RPMI7951 (cell line): ENCODE measurements at regions not wholly inside any gene's neighbourhood (a gene's known extent, or its start where the extent isn't known, plus 50 kb on each side); places are given as distances from the start of the nearest gene placed in this dataset.
A peak's percentile ranks its signal among the peaks of the same experiment; 100 is the strongest.

Experiments
- DNase-seq: peaks from one replicate; pipeline ENCODE4 v3.0.0-alpha.2; 2012; ENCODE audit warnings: low read depth

DNA sequence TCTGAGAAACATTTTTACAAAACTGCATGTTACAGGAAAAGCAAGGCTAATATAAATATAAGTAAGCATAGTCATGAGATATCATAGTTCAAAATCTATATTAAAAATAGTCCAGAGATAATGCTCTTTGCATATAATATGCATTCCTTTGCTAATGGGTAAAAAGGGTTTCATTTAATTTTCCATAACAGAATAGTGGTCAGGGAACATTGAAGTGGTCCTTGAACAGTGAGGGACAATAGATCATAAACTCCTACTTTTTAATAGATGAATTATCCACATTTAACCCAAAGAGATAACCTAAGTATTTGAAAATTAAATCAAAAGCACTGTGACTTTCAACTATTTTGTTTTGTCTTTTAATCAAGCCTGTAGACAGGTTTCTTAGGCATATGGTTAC lies 243.1 kb upstream of the ADGRB3 start:
- no peak for DNase-seq

DNA sequence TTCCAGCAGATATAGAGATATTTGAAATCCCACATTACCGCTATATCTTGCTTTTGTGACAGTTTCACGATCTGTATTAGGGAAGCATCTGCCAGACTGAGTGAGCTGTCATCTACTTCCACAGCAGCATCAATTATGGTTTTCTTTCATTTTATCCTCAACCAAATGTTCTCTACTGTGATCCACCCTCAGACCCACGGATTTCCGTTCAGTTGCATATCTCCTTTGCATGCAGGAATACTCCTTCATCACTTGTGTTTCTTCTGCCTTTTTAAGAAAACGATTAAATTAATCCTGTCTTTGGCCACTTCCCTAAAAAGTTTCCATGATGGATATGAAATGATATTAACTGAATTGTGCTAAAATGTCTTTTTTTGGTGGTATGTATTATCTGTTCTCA lies 262.1 kb upstream of the ADGRB3 start:
- DNase-seq, result no peak

DNA sequence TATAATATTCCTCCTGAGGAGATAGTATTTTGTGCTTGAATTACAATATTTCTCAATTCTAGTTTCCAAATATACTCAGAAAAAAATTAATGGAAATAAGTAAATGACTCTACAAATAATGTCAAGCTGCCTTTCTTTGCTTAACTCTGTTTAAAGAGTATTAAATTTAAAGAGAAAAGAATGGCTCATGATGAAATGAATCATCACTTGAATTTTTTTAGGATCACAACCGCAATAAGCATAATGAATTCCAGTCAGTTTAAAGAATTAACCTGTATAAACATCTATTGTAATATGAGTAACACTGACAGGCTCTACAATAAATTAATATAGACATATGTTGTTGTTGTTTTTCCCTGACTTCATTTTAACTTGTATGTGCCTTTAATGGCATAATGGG lies 266.2 kb upstream of the ADGRB3 start:
- no peak for DNase-seq

DNA sequence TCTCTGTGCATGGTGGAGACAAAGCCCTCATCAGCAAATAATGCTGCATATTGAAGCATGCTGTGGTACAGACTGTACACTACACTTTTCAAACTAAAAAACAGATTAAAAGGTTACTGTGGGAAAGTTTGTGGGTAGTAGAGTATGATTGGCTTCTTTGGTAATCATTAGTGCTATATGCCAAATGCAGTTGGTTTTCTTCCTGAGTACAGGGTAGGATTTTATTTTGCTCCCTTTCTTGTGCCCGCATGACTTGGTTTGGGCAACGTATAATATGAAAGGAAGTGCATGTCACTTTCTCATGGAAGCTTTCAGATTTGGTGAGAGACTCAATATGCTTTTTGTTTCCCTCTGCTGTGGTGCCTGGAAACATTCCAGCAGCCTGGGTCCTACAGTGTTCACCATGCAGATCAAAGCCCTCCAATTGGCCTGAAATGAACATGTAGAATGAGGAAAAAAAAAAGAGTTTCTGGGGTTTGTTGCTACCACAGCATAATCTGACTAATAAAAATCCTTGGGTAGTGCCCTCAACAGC lies 270.7 kb upstream of the ADGRB3 start:
- DNase-seq, result no peak

DNA sequence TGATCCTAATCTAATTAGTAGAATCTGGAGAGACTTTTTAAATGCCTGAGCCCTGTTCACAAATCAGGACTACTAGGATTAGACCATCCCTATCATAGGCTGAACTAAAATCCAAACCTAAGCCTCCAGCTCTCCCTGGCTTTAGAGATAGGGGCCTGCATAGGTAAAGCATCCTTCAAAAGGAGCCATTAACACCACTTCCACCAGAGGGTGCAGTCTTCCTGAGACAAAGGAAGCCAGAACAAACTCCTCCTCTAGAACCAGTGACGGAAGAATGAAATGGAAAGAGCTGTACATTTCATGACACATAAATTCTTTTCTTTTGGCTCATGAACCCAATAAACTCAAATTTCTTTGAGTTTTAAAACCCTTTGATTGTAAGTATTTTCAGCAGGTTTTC lies 291.2 kb upstream of the ADGRB3 start:
- no peak for DNase-seq

DNA sequence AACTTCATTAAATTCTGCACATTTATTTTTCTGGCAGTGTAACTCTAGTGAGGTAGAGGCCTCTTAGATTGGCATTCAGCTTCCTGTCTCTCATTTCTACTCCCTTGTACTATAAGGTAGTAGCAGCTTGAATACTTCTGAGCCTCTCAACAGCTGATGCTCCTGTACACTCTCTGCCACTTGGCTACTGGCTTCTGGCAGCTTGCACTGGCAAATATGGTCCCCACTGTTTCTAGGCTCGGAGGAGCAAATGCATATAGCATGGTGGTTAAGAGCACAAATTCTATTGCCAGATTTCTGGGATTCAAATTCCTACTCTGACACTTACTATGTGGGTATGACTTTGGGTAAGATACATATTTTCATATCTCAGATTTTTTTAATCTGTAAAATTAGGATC lies 292.8 kb upstream of the ADGRB3 start:
- no peak for DNase-seq

DNA sequence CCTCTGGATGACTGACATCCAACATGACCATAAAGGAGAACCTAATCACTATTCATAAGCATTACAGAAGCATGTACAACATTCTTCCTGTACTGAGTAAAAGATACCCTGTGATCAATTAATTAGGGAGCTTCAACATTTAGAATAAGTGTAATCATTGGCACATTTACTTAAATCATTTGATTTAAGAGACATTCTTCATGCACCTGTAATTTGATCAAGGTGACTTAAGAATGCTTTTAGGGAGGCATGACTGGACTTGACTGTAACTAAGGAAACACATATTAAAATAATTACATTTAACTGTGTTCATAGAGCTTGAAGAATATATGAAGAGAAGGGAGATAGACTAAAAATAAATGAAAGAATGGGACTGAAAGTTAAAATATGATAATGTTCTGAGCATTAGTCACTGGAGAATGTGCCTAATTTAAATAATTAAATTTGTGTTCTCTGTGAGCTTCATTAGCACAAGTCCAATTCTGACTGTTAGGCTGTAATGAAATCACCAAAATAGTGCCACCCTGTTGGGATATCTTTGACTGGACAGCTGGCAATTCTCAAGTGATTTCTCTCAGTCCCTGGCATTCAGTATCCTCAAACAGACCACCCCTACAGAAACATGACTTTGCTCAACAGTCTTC lies 295.5 kb upstream of the ADGRB3 start:
- DNase-seq, result no peak

DNA sequence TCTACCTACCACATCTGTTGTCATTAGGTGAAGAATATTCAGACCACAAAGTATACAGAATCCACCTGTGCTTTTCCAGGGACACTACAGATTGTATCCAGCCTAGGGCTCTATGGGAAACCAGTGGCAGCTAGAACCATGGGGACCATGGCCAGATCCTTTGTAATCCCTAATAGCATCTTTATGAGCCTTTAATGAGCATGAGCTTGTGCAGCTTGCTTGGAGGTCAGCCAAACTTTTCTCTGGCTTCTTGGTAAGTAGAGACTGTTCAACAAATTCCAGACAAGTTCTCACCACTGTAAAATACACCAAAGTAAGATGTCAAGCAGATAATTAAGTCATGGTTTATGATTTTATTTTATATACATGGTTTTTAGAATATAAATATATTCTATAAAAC lies 301.6 kb upstream of the ADGRB3 start:
- no peak for DNase-seq

DNA sequence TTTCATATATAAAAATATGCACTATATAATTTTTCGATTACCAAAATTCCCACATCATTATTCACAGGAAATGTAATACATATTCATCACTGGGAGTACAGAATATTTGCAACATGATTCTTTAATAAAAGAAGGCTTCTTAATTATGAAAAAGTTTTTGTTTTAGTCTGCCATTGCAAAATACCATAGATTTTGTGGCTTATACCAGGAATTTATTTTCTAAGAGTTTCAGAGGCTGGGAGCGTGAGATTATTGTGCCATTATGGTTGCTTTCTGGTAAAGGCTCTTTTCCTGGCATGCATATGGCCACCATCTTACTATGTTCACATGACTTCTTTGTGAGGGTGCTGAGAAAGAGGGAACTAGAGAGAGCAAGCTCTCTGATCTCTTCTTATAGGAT lies 306.9 kb upstream of the ADGRB3 start:
- DNase-seq, result no peak

DNA sequence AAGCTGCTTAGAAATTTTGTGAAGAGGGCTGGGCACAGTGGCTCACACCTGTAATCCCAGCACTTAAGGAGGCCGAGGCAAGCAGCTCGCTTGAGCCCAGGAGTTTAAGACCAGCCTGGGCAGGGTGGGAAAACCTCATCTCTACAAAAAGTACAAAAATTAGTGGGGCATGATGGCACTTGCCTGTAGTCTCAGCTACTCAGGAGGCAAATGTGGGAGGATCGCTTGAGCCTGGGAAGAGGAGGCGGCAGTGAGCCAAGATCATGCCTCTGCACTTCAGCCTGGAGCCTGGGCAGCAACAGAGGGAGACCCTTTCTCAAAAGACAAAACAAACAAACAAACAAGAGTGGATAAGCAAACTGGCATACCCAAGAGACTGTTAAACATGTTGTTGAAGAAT lies 308.3 kb upstream of the ADGRB3 start:
- no peak for DNase-seq

DNA sequence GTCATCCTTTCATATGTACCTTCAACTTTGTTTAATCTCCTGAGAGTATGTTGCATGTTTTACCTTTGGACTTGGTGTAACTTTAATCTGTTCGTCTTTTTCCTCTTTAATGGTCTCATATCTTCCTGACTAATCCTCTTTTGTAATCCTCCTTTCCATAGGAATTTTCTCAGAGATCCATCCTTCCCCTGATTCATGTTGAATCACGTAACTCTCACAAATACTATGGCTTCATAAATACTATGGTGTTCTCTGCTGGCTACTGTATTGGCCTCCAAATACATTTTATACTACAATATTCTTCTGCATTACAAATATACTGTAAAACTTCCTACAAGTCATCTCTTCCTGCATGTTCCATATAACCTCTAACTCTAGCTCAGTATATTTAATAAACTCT lies 317.7 kb upstream of the ADGRB3 start:
- DNase-seq, result no peak

DNA sequence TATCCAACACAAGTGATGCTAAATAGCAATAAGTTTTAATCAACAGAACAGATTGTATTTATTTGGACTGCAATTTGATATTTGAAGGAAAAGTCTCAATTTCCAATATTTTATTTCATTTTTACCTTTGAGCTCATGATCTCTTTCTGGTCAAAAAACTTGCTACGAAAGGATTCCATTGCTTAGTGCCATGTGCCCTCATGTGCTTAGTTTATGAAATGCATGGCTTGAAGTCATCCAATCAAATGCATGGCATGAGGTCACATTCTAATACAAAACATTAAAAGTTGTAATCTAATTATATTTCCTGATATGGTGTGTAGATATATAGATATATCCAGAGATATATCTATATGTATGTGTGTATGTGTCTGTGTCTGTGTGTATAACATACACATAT lies 321.2 kb upstream of the ADGRB3 start:
- DNase-seq, result no peak

DNA sequence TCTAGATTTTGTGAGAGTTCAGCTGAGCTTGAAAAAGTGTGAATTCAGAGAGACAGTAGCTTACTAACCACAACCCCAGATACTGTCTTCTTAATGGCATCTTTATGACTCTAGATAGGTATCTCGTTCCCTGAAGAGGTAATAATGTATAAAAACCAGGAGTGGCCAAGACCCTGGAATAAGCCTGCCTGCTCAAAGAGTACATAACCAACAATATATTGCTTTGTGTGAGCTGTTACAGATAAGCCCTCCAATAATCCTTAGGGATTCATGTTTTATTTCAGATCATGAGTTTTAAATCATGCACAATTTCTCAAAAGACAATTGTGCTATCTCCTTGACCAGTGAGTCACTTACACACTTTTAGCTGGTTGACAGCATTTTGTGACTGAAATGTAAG lies 327.8 kb upstream of the ADGRB3 start:
- DNase-seq, result no peak

DNA sequence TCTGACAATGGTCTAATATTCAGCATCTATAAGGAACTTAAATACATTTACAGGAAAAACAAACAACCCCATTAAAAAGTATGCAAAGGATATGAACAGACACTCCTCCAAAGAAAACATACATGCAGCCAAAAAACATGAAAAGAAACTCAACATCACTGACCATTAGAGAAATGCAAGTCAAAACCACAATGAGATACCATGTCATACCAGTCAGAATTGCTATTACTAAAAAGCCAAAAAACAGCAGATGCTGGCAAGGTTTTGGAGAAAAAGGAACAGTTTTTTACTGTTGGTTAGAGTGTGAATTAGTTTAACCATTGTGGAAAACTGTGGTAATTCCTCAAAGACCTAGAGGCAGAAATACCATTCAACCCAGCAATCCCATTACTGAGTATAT lies 339.0 kb upstream of the ADGRB3 start:
- no peak for DNase-seq

DNA sequence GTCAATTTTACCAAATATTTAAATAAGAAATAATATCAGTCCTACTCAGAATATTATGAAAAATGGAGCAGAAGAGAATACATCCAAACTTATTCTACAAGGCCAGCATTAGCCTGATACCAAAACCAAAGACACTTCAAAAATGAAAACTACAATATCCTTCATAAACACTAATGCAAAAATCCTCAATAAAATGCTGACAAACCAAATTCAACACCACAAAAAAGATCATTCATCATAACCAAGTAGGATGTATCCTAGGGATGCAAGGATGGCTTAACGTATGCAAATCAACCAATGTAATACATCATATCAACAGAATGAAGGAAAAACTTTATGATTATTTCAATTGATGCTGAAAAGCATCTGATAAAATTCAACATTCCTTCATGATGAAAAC lies 352.4 kb upstream of the ADGRB3 start:
- DNase-seq, result no peak

DNA sequence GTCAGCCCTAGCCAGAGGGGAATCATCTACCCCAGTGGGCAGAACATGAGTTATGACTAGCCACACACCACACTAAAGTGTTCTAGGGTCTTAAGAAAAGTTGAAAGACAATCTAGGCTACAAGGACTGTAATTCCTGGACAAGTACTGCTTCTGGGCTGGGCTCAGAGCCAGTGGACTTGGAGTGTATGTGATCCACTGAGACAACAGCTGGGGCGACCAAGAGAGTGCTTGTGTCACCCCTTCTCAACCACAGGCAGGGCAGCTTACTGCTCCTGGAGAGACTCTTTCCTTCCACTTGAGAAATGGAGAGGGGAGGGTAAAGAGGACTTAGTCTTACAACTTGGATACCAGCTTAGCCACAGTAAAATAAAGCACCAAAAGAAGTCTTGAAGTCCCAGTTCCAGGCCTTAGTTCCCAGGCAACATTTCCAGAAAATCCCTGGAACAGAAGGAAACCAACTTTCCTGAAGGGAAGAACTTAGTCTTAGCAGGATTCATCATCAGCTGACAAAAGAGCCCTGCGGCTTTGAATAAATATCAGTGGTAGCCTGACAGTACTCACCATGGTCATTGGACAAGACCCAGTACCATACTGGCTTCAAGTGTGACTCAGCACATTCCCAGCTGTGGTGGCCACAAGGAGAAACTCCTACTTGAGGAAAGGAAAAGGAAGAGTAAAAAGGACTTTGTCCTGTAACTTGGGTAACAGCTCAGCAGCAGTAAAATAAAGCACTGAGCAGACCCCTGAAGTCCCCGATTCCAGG lies 355.1 kb upstream of the ADGRB3 start:
- DNase-seq, result peak; percentile 28

DNA sequence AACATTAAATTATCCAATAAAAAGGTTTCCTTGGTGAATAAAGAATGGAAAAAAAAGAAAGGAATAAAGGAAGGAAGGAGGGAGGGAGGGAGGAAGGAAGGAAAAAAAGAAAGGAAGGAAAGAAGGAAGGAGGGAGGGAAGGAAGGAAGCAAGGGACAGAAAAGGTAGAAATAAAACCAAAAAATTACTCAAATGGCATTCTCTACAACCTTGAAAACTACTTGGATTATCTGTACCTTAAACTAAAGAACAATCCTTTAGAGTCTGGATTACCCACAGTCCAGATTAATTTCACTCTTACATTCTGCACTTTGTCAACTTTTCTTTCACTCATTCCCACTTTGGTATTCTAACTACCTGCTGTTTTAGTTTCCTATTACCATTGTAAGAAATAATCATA lies 361.8 kb upstream of the ADGRB3 start:
- no peak for DNase-seq

DNA sequence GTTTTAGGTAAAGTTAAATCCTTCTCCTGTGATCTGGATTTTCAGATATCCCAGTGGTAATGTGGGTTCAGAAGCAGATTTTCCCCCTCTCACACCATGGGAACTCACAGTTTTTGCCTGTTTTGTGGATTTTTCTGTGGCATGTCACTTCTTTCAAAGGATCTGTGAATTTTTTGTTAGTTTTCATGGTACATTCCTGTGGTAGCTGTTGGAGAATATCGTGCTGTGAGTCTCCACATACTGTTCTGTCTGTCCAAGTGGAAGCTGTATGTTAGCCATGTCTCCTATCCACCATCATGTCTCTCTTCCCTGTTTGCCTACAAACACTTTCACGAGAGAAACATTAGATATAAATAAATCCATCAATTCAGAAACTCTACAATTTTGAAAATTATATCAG lies 378.7 kb upstream of the ADGRB3 start:
- DNase-seq, result no peak

DNA sequence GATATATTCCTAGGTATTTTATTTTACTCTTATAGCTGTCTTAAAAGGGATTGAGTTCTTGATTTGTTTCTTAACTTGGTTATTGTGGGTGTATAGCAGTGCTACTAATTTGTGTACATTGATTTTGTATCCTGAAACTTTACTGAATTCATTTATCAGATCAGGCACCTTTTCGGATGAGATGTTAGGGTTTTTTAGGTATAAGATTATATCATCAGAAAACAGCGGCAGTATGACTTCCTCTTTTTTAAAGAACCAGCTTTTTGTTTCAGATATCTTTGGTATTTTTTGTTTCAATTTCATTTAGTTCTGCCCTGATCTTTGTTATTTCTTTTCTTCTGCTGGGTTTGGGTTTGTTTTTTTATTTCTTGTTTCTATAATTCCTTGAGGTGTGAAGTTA lies 382.4 kb upstream of the ADGRB3 start:
- DNase-seq, result no peak

DNA sequence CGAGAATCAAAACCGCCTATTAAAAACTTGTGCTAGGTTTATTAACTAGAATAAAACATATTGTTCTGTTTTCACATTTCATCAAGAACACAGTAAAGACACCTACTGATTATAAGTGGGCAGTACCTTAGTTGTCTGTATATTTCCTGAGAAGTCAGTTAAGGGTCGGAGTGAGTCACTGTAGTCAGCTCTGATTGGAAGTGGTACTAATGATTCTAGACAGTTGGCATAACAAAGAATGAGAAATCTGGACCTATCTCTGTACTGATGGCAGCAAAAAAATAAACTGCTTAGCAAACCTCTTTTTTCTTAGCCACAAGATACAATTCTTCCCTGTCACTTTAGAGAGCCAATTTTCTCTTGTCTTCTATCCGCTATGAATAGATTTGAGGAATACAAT lies 387.3 kb upstream of the ADGRB3 start:
- DNase-seq, result no peak

DNA sequence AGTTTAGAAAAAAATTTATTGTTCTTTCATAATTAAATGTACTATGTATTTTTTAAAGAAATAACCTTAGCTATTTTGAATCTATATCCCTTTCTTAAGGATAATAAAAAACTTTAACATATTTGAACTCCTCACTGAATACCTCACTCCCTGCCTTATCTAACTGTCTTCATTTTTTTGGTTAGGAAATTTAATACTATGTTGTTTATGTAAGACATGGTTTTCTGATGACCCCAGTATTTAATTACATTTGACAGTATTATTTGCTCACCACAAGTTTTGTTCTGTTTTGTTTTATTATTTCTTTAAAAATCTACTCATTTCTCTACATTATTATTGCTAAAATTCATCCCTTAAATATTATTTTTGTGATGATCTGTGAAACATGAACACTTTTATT lies 394.4 kb upstream of the ADGRB3 start:
- DNase-seq, result no peak

DNA sequence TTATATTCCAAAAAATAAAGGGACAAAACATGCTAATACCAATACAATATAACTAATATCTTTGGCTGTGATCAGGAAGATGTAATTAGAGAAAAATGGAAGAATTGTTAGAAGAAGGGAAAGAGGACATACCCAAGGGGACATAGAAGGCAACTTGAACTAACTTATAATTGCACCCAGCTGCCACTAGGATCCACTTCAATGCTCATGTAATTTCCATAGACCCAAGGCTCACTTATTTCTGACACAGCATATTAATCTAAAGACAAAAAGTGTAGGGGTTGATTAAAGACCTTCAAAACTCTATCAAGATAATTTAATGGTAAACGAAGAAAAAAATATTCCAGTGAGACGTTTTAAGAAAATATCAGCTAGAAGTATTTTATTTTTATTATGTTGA lies 396.0 kb upstream of the ADGRB3 start:
- DNase-seq, result no peak

DNA sequence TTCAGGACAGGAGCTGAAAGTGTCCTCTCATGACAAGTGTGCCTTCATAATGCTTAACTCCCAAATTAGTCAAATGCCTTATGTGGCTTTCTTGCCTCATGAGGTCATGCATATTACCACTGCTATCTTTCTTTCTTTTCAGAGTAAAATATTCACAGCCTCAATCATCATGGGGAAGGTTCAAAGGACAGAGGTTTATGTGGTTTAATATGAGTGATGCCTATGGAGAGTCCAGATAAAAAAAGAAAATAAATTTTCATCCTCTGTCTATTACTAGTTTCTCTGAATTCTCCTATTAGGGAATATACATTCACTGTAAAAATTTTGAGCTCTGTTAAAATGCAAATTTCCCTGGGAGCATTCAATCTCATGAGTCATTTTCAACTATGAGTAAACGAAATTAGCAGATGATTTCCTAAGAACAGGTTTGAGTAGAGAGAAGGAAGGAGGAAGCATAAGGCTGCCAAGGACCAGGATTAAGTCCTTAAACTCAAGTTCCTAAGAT lies 396.9 kb upstream of the ADGRB3 start:
- DNase-seq, result no peak

DNA sequence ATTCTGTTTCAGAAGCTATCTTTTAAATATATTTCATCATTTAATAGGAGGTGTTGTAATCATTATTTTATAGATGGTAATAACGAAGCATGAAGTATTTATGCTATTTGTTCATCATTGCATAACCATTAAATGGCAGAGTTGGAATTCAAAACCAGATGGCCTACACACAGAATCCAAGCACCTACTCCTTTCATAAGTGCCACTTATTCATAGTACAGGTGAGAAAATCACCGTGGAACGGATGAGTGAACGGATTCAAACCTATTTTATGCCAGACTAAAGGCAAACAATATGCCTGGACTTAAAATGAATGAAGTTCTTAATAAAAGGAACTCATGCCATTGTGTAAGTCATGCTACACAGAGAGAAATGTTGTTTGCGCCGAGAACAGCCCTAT lies 397.9 kb upstream of the ADGRB3 start:
- no peak for DNase-seq
